HCT116 (cell line): ENCODE measurements at regions not wholly inside any gene's neighbourhood (a gene's known extent, or its start where the extent isn't known, plus 50 kb on each side); places are given as distances from the start of the nearest gene placed in this dataset.

Experiments used
- ATAC-seq: fragments of 200-7000 bp; cut with Tn5 transposase; 2 replicates; pipeline ENCODE4 v1.9.1; 2020; ENCODE audit warnings: mild to moderate bottlenecking, moderate library complexity
- BruUV-seq: library from RNA; stranded (reverse); fragments of 400-500 nt; replicated peaks from 2 replicates; lab custom pipeline; 2021; lab: Mats Ljungman, UMichigan
- CTCF ChIA-PET: fragments of 300-600 bp; sonication (Branson Sonifier 250); formaldehyde crosslinking; loops from one replicate; lab custom pipeline; 2021; ENCODE audit warnings: antibody characterized with exemption; lab: Charles Lee
- POLR2A ChIA-PET: fragments of 300-600, 350-600 bp; sonication (Branson Sonifier 250); formaldehyde crosslinking; loops from one replicate; lab custom pipeline; 2021; ENCODE audit warnings: antibody characterized with exemption; lab: Charles Lee
- RAD21 ChIA-PET, 2 experiments: fragments of 300-600 bp; sonication (Branson Sonifier 250); formaldehyde crosslinking; loops; one replicate each; lab custom pipeline; 2023; ENCODE audit warnings: low total read pairs in 2 of 2; ENCODE audit not compliant: uncharacterized antibody in 2 of 2, unreplicated experiment in 2 of 2, low non-redundant PET in 1 of 2; lab: Charles Lee
- DNase-seq: peaks from one replicate; pipeline ENCODE4 v3.0.0-alpha.2; 2010; ENCODE audit warnings: low read depth, low spot score
- H2AFZ ChIP-seq: fragments of 200-600 bp; shearing (Covaris generic), sonication (generic); 2 replicates; pipeline ENCODE4 v1.6.1; 2017; ENCODE audit warnings: low read depth, mixed run types, mixed read lengths, antibody characterized with exemption, low read length; ENCODE audit not compliant: poor library complexity, severe bottlenecking
- H3K27ac ChIP-seq: 2 replicates; pipeline ENCODE4 v1.5.1; 2012; ENCODE audit warnings: low read depth, low read length
- H3K27me3 ChIP-seq: fragments of 200-600 bp; sonication (generic); 2 replicates; pipeline ENCODE4 v1.6.1; 2016; ENCODE audit warnings: mixed run types, low read length, mixed read lengths; ENCODE audit not compliant: insufficient read depth
- H3K36me3 ChIP-seq, 2 experiments: fragments of 200-500 bp in 1 of 2; fragments of 200-600 bp in 1 of 2; sonication (Bioruptor generic) in 1 of 2; sonication (generic) in 1 of 2; 2 replicates each; pipeline versions ENCODE4 v1.5.1 to v1.6.1; 2014 to 2016; ENCODE audit warnings: low read length in 2 of 2, inconsistent platforms in 1 of 2, mixed read lengths in 1 of 2, mixed run types in 1 of 2; ENCODE audit not compliant: insufficient read depth in 2 of 2, control insufficient read depth in 1 of 2
- H3K4me1 ChIP-seq, 2 experiments: fragments of 200-600 bp in 1 of 2; sonication (generic) in 1 of 2; 2 replicates each; pipeline versions ENCODE4 v1.5.1 to v1.6.1; 2012 to 2017; ENCODE audit warnings: low read length in 2 of 2, inconsistent platforms in 1 of 2, mild to moderate bottlenecking in 1 of 2, mixed read lengths in 1 of 2, mixed run types in 1 of 2, moderate library complexity in 1 of 2; ENCODE audit not compliant: insufficient read depth in 2 of 2, control insufficient read depth in 1 of 2
- H3K4me2 ChIP-seq: fragments of 200-600 bp; sonication (generic); 2 replicates; pipeline ENCODE4 v1.6.1; 2017; ENCODE audit warnings: mixed run types, low read length, mixed read lengths
- H3K4me3 ChIP-seq, 2 experiments: fragments of 200-600 bp in 1 of 2; sonication (generic) in 1 of 2; replicated peaks in 1 of 2; 2 replicates each; pipeline ENCODE4 v1.5.1; 2011 to 2016; ENCODE audit warnings: low read length in 2 of 2, control low read depth in 1 of 2, low read depth in 1 of 2, mild to moderate bottlenecking in 1 of 2, mixed read lengths in 1 of 2, mixed run types in 1 of 2
- H3K79me2 ChIP-seq: fragments of 200-600 bp; sonication (generic); 2 replicates; pipeline ENCODE4 v1.6.1; 2017; ENCODE audit warnings: mild to moderate bottlenecking, mixed run types, low read length, moderate library complexity, mixed read lengths; ENCODE audit not compliant: insufficient read depth
- H3K9ac ChIP-seq: fragments of 200-600 bp; sonication (generic); 2 replicates; pipeline ENCODE4 v1.6.1; 2016; ENCODE audit warnings: low read length, mixed read lengths
- H3K9me2 ChIP-seq: fragments of 200-600 bp; sonication (generic), shearing (Covaris generic); 2 replicates; pipeline ENCODE4 v1.6.1; 2017; ENCODE audit warnings: mixed run types, mild to moderate bottlenecking, moderate library complexity; ENCODE audit not compliant: insufficient read depth
- H3K9me3 ChIP-seq, 2 experiments: fragments of 200-500 bp in 1 of 2; fragments of 200-600 bp in 1 of 2; sonication (Bioruptor generic) in 1 of 2; sonication (generic) in 1 of 2; 2 replicates each; pipeline ENCODE4 v1.6.1; 2014 to 2017; ENCODE audit warnings: low read length in 2 of 2, mixed read lengths in 2 of 2, inconsistent platforms in 1 of 2, low read depth in 1 of 2, mild to moderate bottlenecking in 1 of 2, mixed run types in 1 of 2, moderate library complexity in 1 of 2; ENCODE audit not compliant: control insufficient read depth in 1 of 2, insufficient read depth in 1 of 2
- H4K20me1 ChIP-seq: fragments of 200-600 bp; sonication (generic), shearing (Covaris generic); 2 replicates; pipeline ENCODE4 v1.6.1; 2017; ENCODE audit warnings: mixed run types, mild to moderate bottlenecking, moderate library complexity; ENCODE audit not compliant: insufficient read depth
- EGR1 ChIP-seq: IDR thresholded peaks from 2 replicates; pipeline ENCODE4 v1.6.1; 2012; ENCODE audit warnings: low read depth
- FOSL1 ChIP-seq: IDR thresholded peaks from 2 replicates; pipeline ENCODE4 v1.6.1; 2012; ENCODE audit warnings: low read depth
- intact Hi-C: fragments of 100-400 bp; cut with micrococcal nuclease; formaldehyde crosslinking; loops from 2 replicates; pipeline ENCODE4 v1.10.0; 2022
- TF ChIP-seq, protein P1 (sequence below): IDR thresholded peaks from 2 replicates; pipeline ENCODE4 v1.6.1; 2012

DNA sequence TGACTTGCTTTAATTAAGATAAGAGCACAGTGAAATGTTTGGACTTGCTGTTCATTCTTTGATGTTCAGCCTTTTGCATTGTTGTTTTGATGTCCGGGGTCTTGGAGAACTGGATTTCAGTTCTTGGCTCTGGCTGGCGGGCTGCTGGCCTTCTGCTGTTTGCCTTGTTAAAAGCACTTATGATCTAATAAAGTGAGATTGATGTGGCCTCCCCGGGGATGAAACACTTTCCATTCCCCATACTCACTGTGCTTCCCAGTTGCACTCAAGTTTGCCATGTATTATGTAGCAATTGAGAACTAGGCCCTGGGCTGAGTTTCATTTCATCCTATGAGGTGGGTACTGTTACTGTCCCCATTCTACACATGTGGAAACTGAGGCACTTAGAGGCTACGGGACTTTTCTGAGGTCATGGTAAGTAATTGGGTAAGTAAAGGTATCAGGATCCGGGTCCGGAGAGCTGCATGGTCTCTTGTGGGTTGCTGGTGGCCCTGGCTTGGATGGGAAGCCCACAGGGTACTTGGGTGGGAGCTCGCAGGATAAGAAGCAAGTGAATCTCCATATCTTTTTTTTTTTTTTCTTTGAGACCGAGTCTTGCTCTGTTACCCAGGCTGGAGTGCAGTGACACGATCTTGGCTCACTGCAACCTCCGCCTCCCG is 127.7 kb upstream of the ZBTB40 start:
- Histone ChIP-seq H3K4me1 (no peaks in the 10 kb centered on the region), H3K9ac (no peak overlapping the region), H3K4me3 (no peak overlapping the region), H3K36me3 (no peaks in the 10 kb centered on the region), H3K4me2 (no peak overlapping the region), H4K20me1 (no peaks in the 10 kb centered on the region), H3K9me2 (no peaks in the 10 kb centered on the region), H3K9me3 (no peaks in the 10 kb centered on the region), H2AFZ (no peak overlapping the region), H3K79me2 (no peaks in the 10 kb centered on the region), H3K27me3 (no peaks in the 10 kb centered on the region), H3K27ac (no peak overlapping the region)
- TF ChIP-seq FOSL1, result no peak
- TF ChIP-seq EGR1, result no peak
- BruUV-seq, result no TSS peak
- no peak for ATAC-seq
- intact Hi-C loops, result no loop called here
- ChIA-PET POLR2A (no interaction called here), RAD21 (no interaction called here), CTCF (no interaction called here)
- DNase-seq, result no peak

DNA sequence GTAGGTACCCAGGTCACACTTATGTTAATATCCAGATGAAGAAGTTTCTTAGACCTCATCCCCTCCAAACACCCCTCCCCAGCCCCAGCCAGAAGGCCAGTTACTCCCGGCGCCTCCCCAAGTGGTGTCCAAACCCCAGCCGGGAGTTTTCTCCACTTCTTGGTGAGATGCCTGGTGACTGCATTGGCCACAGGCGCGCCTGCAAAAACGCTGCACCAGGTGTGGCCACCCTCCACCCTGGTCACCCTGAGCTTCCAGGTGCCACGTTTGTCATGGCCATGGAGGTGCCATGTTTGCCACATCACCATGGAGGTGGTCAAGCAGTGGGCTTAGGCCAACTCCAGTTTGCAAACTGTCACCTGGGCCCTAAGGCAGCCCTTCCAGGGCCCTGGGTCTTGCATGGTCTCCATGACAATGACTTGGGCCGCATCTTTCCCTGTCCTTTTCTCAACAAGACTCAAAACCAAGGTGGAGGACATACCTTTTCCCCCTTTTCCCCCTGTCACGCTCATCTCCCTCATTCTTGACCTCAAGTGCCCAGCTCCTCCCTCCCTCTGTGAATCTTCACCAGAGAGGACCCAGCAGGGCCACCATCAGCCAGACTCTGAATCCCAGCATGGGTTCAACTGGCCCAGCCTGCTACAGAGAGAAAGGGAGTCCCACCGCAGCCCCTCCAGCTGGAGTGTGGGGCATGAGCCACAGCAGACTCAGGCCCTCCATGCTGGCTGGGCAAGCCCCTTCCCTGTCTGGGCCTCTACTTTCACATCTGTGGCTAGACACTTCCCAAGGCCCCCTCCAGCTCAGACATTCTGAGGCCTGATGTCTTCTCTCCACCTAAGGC is 125.9 kb upstream of the ZBTB40 start:
- Histone ChIP-seq H3K4me3 (no peak overlapping the region), H3K27me3 (no peaks in the 10 kb centered on the region), H3K4me1 (no peaks in the 10 kb centered on the region), H3K36me3 (no peaks in the 10 kb centered on the region), H3K9ac (no peak overlapping the region), H4K20me1 (no peaks in the 10 kb centered on the region), H3K9me2 (no peaks in the 10 kb centered on the region), H3K27ac (no peak overlapping the region), H3K9me3 (no peaks in the 10 kb centered on the region), H3K4me2 (no peak overlapping the region), H3K79me2 (no peaks in the 10 kb centered on the region), H2AFZ (no peak overlapping the region)
- TF ChIP-seq, protein P1, sequence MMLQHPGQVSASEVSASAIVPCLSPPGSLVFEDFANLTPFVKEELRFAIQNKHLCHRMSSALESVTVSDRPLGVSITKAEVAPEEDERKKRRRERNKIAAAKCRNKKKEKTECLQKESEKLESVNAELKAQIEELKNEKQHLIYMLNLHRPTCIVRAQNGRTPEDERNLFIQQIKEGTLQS, result no peak
- no peak for ATAC-seq
- ChIA-PET CTCF (no interaction called here), RAD21 (no interaction called here), POLR2A (no interaction called here)
- no TSS peak for BruUV-seq
- no peak for DNase-seq
- intact Hi-C loops, result no loop called here
